GM12878 (cell line): ENCODE measurements at regions not wholly inside any gene's neighbourhood (a gene's known extent, or its start where the extent isn't known, plus 50 kb on each side); places are given as distances from the start of the nearest gene placed in this dataset.

ENCODE experiments used
- ATAC-seq: fragments of 200-7000 bp; cut with Tn5 transposase; 3 replicates; pipeline ENCODE4 v1.9.1; 2020; ENCODE audit warnings: mild to moderate bottlenecking, moderate library complexity
- BruUV-seq: library from RNA; stranded (reverse); fragments of 400-500 nt; replicated peaks from 2 replicates; lab custom pipeline; 2021; lab: Mats Ljungman, UMichigan
- CTCF ChIA-PET: fragments of 300-600 bp; sonication (Branson Sonifier 250); formaldehyde crosslinking; extraction: SDS; loops from one replicate; lab custom pipeline; 2021; ENCODE audit warnings: inconsistent platforms; lab: Yijun Ruan, JAX
- POLR2A ChIA-PET: fragments of 350-600 bp; formaldehyde crosslinking; extraction: SDS; loops from one replicate; lab custom pipeline; 2021; ENCODE audit warnings: inconsistent platforms; lab: Charles Lee
- RAD21 ChIA-PET: fragments of 300-600 bp; sonication (Branson Sonifier 250); formaldehyde crosslinking; loops from one replicate; lab custom pipeline; 2023; ENCODE audit warnings: antibody characterized with exemption; ENCODE audit not compliant: unreplicated experiment; lab: Charles Lee
- SMC1A ChIA-PET: fragments of 300-600 bp; sonication (Branson Sonifier 250); formaldehyde crosslinking; loops from one replicate; lab custom pipeline; 2023; ENCODE audit not compliant: unreplicated experiment, uncharacterized antibody; lab: Charles Lee
- DNase-seq: peaks from one replicate; pipeline ENCODE4 v3.0.0-alpha.2; 2011; ENCODE audit warnings: low read depth, low spot score
- FAIRE-seq: peaks from 3 replicates; lab custom pipeline; 2011; peaks lifted over from hg19 to GRCh38; lab: Jason Lieb, UNC
- H2AFZ ChIP-seq: 2 replicates; pipeline ENCODE4 v1.6.0; 2011; ENCODE audit warnings: low read depth, low read length, control low read depth; ENCODE audit not compliant: control insufficient read depth
- H3K27ac ChIP-seq: 2 replicates; pipeline ENCODE4 v1.5.1; 2011; ENCODE audit warnings: control low read depth; ENCODE audit not compliant: control insufficient read depth, insufficient read depth
- H3K27me3 ChIP-seq, 2 experiments: replicated peaks in 1 of 2; 2 replicates each; pipeline versions ENCODE4 v1.6.0 to v1.6.1; 2011; ENCODE audit warnings: low read length in 1 of 2; ENCODE audit not compliant: control insufficient read depth in 2 of 2, insufficient read depth in 2 of 2
- H3K36me3 ChIP-seq, 2 experiments: 2 replicates each; pipeline ENCODE4 v1.5.1; 2011; ENCODE audit warnings: low read length in 1 of 2; ENCODE audit not compliant: control insufficient read depth in 2 of 2, insufficient read depth in 2 of 2
- H3K4me1 ChIP-seq: 2 replicates; pipeline ENCODE4 v1.6.1; 2011; ENCODE audit warnings: mild to moderate bottlenecking, low read length, moderate library complexity, mixed read lengths; ENCODE audit not compliant: control insufficient read depth, insufficient read depth
- H3K4me2 ChIP-seq: 2 replicates; pipeline ENCODE4 v1.6.0; 2011; ENCODE audit warnings: control low read depth; ENCODE audit not compliant: control insufficient read depth, insufficient read depth
- H3K4me3 ChIP-seq: fragments of 200-600 bp; sonication (generic); 2 replicates; pipeline ENCODE4 v1.5.1; 2016
- H3K79me2 ChIP-seq: 2 replicates; pipeline ENCODE4 v1.6.0; 2011; ENCODE audit warnings: low read length; ENCODE audit not compliant: control insufficient read depth, insufficient read depth
- H3K9ac ChIP-seq: 2 replicates; pipeline ENCODE4 v1.8.0; 2011; ENCODE audit warnings: low read length, control low read depth, mixed read lengths; ENCODE audit not compliant: control insufficient read depth, insufficient read depth
- H3K9me3 ChIP-seq: replicated peaks from 3 replicates; pipeline ENCODE4 v1.5.1; 2011; ENCODE audit warnings: mild to moderate bottlenecking, low read length; ENCODE audit not compliant: control insufficient read depth, insufficient read depth
- H4K20me1 ChIP-seq: 2 replicates; pipeline ENCODE4 v1.6.0; 2011; ENCODE audit not compliant: control insufficient read depth, insufficient read depth
- ETV6 ChIP-seq, 2 experiments: fragments of 450-650 bp in 1 of 2; IDR thresholded peaks in 1 of 2; conservative IDR thresholded peaks in 1 of 2; 2 replicates each; pipeline ENCODE4 v1.6.1; 2014; ENCODE audit warnings: antibody characterized with exemption in 1 of 2, borderline replicate concordance in 1 of 2, low read depth in 1 of 2, mild to moderate bottlenecking in 1 of 2, moderate library complexity in 1 of 2
- MAX ChIP-seq: IDR thresholded peaks from 2 replicates; pipeline ENCODE4 v1.6.1; 2012; ENCODE audit warnings: low read depth, low read length, improper control_type of control experiment
- MYB ChIP-seq: fragments of 150-350 bp; IDR thresholded peaks from 2 replicates; pipeline ENCODE4 v1.6.1; 2014; ENCODE audit warnings: mild to moderate bottlenecking, low read depth, low read length, borderline replicate concordance
- NBN ChIP-seq: fragments of 450-650 bp; IDR thresholded peaks from 2 replicates; pipeline ENCODE4 v1.6.1; 2016
- ZNF384 ChIP-seq: IDR thresholded peaks from 2 replicates; pipeline ENCODE4 v1.6.1; 2012; ENCODE audit warnings: low read depth, mild to moderate bottlenecking, low read length, improper control_type of control experiment, borderline replicate concordance
- WGBS: methylation state at CpG from one replicate; pipeline ENCODE4 v1.1.6; 2016; ENCODE audit warnings: low lambda C conversion rate; ENCODE audit not compliant: insufficient replicate concordance, insufficient coverage; ENCODE audit errors: missing lambda C conversion rate; 5-methylcytosine and 5-hydroxymethylcytosine counted together
- in situ Hi-C: fragments of 300-500 bp; cut with MboI; formaldehyde crosslinking; loops from 9 replicates; pipeline ENCODE4 v1.14.3; 2018; ENCODE audit warnings: mixed read lengths
- intact Hi-C: fragments of 100-400 bp; cut with micrococcal nuclease; formaldehyde crosslinking; loops from one replicate; pipeline ENCODE4 v1.14.2; 2022; ENCODE audit not compliant: unreplicated experiment
- TF ChIP-seq, protein P1 (sequence below): fragments of 450-650 bp; IDR thresholded peaks from 2 replicates; pipeline ENCODE4 v1.6.1; 2017; ENCODE audit warnings: mild to moderate bottlenecking, moderate library complexity

GRCh38 chr15:95134431-95135110, 903.2 kb downstream of the MCTP2 start:
- intact Hi-C loops, result no loop called here
- H3K9ac ChIP-seq, result no peak overlapping the region
- DNase-seq (no peak), FAIRE-seq (no peak), ATAC-seq (no peak)
- 0% methylated on average over 4 of the region's 4 CpGs for WGBS
- H3K9me3 ChIP-seq, result no peaks in the 10 kb centered on the region
- ChIA-PET CTCF (no interaction called here), SMC1A (interaction anchor here (0.9 kb wide), 1 partner anchor 23 kb away, joined by 3 read pairs; no protein-coding TSS in a partner anchor), POLR2A (no interaction called here), RAD21 (no interaction called here)
- no peaks in the 10 kb centered on the region for H3K36me3 ChIP-seq
- no peaks in the 10 kb centered on the region for H3K79me2 ChIP-seq
- H2AFZ ChIP-seq, result no peak overlapping the region
- no peaks in the 10 kb centered on the region for H3K4me1 ChIP-seq
- in situ Hi-C loops, result no loop called here
- H4K20me1 ChIP-seq, result no peaks in the 10 kb centered on the region
- no TSS peak for BruUV-seq
- H3K27ac ChIP-seq, result no peak overlapping the region
- no peaks in the 10 kb centered on the region for H3K27me3 ChIP-seq
- H3K4me3 ChIP-seq, result no peak overlapping the region
- no peak for TF ChIP-seq MAX
- no peak for TF ChIP-seq MYB
- no peak for TF ChIP-seq ZNF384
- no peak for TF ChIP-seq NBN
- no peak for TF ChIP-seq ETV6 (conservative IDR thresholded peaks at IDR 0.05 in 1 of 2, IDR thresholded peaks at IDR 0.05 in 1 of 2; ENCODE audit: borderline replicate concordance in 1 of 2, low read depth in 1 of 2)
- TF ChIP-seq, protein P1, sequence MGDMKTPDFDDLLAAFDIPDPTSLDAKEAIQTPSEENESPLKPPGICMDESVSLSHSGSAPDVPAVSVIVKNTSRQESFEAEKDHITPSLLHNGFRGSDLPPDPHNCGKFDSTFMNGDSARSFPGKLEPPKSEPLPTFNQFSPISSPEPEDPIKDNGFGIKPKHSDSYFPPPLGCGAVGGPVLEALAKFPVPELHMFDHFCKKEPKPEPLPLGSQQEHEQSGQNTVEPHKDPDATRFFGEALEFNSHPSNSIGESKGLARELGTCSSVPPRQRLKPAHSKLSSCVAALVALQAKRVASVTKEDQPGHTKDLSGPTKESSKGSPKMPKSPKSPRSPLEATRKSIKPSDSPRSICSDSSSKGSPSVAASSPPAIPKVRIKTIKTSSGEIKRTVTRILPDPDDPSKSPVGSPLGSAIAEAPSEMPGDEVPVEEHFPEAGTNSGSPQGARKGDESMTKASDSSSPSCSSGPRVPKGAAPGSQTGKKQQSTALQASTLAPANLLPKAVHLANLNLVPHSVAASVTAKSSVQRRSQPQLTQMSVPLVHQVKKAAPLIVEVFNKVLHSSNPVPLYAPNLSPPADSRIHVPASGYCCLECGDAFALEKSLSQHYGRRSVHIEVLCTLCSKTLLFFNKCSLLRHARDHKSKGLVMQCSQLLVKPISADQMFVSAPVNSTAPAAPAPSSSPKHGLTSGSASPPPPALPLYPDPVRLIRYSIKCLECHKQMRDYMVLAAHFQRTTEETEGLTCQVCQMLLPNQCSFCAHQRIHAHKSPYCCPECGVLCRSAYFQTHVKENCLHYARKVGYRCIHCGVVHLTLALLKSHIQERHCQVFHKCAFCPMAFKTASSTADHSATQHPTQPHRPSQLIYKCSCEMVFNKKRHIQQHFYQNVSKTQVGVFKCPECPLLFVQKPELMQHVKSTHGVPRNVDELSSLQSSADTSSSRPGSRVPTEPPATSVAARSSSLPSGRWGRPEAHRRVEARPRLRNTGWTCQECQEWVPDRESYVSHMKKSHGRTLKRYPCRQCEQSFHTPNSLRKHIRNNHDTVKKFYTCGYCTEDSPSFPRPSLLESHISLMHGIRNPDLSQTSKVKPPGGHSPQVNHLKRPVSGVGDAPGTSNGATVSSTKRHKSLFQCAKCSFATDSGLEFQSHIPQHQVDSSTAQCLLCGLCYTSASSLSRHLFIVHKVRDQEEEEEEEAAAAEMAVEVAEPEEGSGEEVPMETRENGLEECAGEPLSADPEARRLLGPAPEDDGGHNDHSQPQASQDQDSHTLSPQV, result no peak
- H3K4me2 ChIP-seq, result no peak overlapping the region
